HepG2 (cell line): ENCODE measurements at regions not wholly inside any gene's neighbourhood (a gene's known extent, or its start where the extent isn't known, plus 50 kb on each side); places are given as distances from the start of the nearest gene placed in this dataset.

Experiments
- JUNB ChIP-seq: sonication (generic); formaldehyde crosslinking; IDR thresholded peaks from 2 replicates; pipeline ENCODE4 v1.8.0; 2022; ENCODE audit warnings: missing genetic modification reagents, mild to moderate bottlenecking, borderline replicate concordance
- NR2F6 ChIP-seq, 2 experiments: IDR thresholded peaks; 2 replicates each; pipeline ENCODE4 v1.6.1; 2016; ENCODE audit warnings: antibody characterized with exemption in 1 of 2, mild to moderate bottlenecking in 1 of 2
- PHF5A ChIP-seq: IDR thresholded peaks from one replicate; pipeline ENCODE4 v1.6.1; 2018; ENCODE audit warnings: low read depth, missing genetic modification reagents; ENCODE audit not compliant: unreplicated experiment
- TF ChIP-seq, protein P1 (sequence below): sonication (generic); formaldehyde crosslinking; IDR thresholded peaks from 2 replicates; pipeline ENCODE4 v1.4.0; 2020; ENCODE audit warnings: mild to moderate bottlenecking, missing genetic modification reagents
- TF ChIP-seq, protein P2 (sequence below): sonication (generic); formaldehyde crosslinking; IDR thresholded peaks from 2 replicates; pipeline ENCODE4 v1.8.1; 2023; ENCODE audit warnings: mild to moderate bottlenecking, missing genetic modification reagents
- TF ChIP-seq, protein P3 (sequence below): sonication (generic); formaldehyde crosslinking; IDR thresholded peaks from 2 replicates; pipeline ENCODE4 v1.5.0; 2020; ENCODE audit warnings: missing genetic modification reagents, mild to moderate bottlenecking, borderline replicate concordance
- TF ChIP-seq, protein P4 (sequence below), 2 experiments: sonication (generic) in 1 of 2; formaldehyde crosslinking in 1 of 2; IDR thresholded peaks; 2 replicates each; pipeline versions ENCODE4 v1.5.1 to v1.6.1; 2011 to 2020; ENCODE audit warnings: borderline replicate concordance in 1 of 2, low read depth in 1 of 2, low read length in 1 of 2, mild to moderate bottlenecking in 1 of 2, missing genetic modification reagents in 1 of 2, moderate library complexity in 1 of 2

DNA sequence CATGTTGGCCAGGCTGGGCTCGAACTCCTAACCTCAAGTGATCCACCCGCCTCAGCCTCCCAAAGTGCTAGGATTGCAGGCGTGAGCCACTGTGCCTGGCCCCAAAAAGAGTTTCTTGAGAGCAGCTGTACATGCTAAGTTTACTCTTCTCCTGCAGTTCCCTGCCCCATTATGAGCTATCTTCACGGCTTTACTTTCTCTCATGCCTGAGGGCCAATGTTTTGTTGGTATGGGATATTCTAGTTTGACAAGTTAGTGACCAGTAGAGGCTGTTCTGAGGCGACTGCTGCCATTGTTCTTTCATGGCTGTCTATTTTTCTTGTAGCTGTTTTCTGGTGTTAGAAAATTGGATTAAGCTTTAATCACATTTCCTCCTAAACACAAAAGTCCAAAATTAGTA is 78.0 kb upstream of the STX18 start (continued):
- TF ChIP-seq, protein P1, sequence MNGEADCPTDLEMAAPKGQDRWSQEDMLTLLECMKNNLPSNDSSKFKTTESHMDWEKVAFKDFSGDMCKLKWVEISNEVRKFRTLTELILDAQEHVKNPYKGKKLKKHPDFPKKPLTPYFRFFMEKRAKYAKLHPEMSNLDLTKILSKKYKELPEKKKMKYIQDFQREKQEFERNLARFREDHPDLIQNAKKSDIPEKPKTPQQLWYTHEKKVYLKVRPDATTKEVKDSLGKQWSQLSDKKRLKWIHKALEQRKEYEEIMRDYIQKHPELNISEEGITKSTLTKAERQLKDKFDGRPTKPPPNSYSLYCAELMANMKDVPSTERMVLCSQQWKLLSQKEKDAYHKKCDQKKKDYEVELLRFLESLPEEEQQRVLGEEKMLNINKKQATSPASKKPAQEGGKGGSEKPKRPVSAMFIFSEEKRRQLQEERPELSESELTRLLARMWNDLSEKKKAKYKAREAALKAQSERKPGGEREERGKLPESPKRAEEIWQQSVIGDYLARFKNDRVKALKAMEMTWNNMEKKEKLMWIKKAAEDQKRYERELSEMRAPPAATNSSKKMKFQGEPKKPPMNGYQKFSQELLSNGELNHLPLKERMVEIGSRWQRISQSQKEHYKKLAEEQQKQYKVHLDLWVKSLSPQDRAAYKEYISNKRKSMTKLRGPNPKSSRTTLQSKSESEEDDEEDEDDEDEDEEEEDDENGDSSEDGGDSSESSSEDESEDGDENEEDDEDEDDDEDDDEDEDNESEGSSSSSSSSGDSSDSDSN (CRISPR knock-in tag) = no peak
- TF ChIP-seq PHF5A (CRISPR knock-in tag) = no peak
- TF ChIP-seq, protein P2, sequence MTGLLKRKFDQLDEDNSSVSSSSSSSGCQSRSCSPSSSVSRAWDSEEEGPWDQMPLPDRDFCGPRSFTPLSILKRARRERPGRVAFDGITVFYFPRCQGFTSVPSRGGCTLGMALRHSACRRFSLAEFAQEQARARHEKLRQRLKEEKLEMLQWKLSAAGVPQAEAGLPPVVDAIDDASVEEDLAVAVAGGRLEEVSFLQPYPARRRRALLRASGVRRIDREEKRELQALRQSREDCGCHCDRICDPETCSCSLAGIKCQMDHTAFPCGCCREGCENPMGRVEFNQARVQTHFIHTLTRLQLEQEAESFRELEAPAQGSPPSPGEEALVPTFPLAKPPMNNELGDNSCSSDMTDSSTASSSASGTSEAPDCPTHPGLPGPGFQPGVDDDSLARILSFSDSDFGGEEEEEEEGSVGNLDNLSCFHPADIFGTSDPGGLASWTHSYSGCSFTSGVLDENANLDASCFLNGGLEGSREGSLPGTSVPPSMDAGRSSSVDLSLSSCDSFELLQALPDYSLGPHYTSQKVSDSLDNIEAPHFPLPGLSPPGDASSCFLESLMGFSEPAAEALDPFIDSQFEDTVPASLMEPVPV (CRISPR knock-in tag) = no peak
- TF ChIP-seq, protein P3, sequence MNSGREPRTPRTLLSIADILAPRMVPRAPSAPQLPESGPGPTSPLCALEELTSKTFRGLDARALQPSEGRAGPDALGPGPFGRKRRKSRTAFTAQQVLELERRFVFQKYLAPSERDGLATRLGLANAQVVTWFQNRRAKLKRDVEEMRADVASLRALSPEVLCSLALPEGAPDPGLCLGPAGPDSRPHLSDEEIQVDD (CRISPR knock-in tag) = no peak
- TF ChIP-seq NR2F6 (IDR thresholded peaks at IDR 0.05) = no peak
- no peak for TF ChIP-seq NR2F6 (CRISPR knock-in tag; IDR thresholded peaks at IDR 0.05)
- TF ChIP-seq JUNB (CRISPR knock-in tag) = no peak
- TF ChIP-seq, protein P4, sequence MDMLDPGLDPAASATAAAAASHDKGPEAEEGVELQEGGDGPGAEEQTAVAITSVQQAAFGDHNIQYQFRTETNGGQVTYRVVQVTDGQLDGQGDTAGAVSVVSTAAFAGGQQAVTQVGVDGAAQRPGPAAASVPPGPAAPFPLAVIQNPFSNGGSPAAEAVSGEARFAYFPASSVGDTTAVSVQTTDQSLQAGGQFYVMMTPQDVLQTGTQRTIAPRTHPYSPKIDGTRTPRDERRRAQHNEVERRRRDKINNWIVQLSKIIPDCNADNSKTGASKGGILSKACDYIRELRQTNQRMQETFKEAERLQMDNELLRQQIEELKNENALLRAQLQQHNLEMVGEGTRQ (IDR thresholded peaks at IDR 0.05; ENCODE audit: low read depth, low read length) = no peak
- TF ChIP-seq, protein P4 (CRISPR knock-in tag; IDR thresholded peaks at IDR 0.05; ENCODE audit: borderline replicate concordance) = no peak
- TF ChIP-seq, all 625 proteins: peak for 0
